ENCODE measurements at regions not wholly inside any gene's neighbourhood (a gene's known extent, or its start where the extent isn't known, plus 50 kb on each side); places are given as distances from the start of the nearest gene placed in this dataset.

DNA sequence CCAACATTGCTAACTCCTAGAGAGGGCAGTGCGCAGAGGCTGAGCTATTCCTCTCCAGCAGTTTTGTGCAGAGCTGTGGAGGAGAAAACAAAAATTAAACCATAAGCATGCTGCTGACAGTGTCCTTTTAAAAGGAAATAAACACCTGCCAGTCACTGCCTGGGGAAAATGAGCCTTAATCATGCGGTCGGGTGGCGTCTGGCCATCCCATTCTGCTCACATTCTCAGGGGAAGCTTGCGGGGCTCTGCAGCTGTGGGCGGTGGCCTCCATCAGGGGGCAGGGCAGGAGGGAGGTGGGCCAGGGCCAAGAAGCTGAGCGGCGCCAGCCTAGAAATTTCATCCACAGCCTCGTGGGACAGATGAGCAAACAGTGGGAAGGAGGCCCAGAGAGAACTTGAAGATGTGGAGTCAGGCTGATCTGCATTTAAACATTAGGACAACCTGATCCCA, 71.0 kb upstream of the TP53I11 start:
- H3K4me3 ChIP-seq (ENCODE audit: low read depth, low read length): no peak overlapping the region
- DNase-seq (ENCODE audit: low read depth): no peak
- TF ChIP-seq, protein P1, sequence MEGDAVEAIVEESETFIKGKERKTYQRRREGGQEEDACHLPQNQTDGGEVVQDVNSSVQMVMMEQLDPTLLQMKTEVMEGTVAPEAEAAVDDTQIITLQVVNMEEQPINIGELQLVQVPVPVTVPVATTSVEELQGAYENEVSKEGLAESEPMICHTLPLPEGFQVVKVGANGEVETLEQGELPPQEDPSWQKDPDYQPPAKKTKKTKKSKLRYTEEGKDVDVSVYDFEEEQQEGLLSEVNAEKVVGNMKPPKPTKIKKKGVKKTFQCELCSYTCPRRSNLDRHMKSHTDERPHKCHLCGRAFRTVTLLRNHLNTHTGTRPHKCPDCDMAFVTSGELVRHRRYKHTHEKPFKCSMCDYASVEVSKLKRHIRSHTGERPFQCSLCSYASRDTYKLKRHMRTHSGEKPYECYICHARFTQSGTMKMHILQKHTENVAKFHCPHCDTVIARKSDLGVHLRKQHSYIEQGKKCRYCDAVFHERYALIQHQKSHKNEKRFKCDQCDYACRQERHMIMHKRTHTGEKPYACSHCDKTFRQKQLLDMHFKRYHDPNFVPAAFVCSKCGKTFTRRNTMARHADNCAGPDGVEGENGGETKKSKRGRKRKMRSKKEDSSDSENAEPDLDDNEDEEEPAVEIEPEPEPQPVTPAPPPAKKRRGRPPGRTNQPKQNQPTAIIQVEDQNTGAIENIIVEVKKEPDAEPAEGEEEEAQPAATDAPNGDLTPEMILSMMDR (IDR thresholded peaks at IDR 0.05; ENCODE audit: low read depth, low read length, missing control alignments): no peak

DNA sequence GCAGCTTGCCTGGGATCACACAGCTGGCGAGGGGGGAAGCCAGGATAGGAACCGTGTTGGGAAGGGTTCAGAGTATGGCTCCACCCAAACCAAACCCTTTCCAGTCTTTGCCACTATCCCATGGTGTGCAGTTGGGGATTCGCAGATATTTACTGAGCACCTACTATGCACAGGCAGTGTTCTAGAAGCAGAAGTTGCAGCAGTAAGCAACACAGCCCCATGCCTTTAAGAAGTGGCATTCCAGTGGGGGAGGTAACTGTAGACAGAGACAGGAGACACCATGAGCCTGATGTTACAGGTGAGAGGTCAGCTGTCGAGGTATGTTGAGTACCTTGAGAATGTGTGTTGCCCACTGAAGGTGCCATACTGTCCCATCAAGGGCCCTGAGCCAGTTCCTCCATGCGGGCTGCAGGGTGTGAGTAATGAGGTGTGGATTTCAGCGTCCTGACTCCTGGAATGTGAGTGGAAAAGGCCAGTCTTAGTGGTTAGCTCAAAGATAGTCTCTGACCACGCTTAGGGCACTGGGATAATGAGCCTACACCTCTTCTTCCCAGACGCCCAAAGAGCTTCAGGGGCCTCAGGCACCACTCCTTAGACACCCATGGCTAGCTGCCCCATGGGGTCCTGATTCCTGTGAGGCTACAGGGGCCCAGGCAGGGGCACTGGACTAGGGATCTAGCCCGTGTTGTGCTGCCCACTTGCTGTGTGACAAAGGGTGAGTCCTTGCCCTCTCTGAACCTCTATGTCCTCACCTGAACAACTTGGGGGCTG, 71.8 kb upstream of the TP53I11 start:
- TF ChIP-seq, protein P1 (IDR thresholded peaks at IDR 0.05; ENCODE audit: low read depth, low read length, missing control alignments): no peak
- DNase-seq (ENCODE audit: low read depth): no peak
- no peak overlapping the region for H3K4me3 ChIP-seq (ENCODE audit: low read depth, low read length)

DNA sequence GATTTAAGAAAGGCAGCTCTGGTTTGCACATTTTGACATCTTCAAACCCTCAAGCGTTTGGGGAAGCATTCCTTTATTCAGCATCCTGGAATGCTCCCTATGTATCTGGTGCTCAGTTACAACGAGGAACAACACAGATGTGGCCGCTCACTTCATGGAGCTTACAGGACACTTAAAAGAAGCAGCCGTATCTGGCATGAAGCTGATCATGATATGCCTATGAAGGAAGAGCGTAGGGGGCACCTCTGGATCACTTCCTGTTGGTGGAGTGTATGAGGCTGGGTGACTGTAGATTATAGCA, 72.3 kb upstream of the TP53I11 start:
- TF ChIP-seq, protein P1 (IDR thresholded peaks at IDR 0.05; ENCODE audit: low read depth, low read length, missing control alignments): no peak
- H3K4me3 ChIP-seq (ENCODE audit: low read depth, low read length): no peak overlapping the region
- DNase-seq (ENCODE audit: low read depth): no peak

DNA sequence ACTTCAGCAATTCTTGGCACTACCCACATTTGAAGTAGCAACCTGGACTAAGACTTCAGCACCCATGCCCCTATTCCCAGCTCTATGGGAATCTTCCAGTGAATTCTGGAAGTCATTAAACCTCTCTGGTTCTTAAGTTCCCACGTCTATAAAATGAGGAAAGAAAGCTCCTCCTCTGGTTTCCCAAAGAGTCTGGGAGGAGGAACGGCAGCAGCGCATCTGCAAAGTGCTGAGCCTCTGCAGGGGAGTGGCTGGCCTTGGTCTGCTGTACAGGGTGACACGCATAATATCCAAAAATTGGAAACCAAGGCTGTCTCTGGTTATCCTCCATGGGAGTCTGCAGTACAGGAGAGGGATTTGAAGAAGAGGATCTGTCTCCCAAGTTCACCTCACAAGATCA, 73.6 kb upstream of the TP53I11 start:
- no peak for DNase-seq (ENCODE audit: low read depth)

DNA sequence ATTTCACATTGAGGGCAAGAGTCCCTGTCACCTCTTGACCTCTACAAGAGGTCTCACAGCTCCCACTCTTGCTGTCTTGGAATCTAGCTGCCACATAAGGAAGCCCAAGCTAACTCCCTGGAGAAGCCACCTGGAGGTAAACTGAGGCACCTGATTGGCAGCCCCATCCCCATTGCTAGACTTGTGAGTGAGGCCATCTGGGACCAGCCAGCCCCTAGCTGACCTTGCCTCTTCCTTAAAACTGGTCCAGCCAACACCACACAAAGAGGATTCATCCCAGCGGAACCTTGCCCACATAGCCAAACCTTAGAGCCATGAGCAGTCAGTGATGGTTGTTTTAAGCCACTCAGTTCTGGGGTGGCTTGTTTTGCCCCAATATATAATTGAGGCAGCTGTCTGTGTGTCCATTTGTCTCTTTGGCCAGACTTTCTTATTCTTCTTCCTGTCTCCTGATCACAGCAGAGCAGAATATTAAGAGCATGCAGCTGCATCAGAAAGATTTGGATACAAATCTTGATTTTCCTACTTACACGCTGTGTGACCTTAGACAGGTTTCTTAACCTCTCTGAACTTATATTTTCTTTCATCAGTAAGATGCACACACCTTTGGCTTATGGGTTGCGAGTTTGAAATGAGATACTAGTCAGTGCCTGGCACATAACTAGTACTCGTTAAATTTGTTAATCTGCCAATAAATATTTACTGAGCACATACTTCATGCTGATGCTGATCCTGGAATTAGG, 74.3 kb upstream of the TP53I11 start:
- no peak overlapping the region for H3K4me3 ChIP-seq (ENCODE audit: low read depth, low read length)
- no peak for DNase-seq (ENCODE audit: low read depth)
- TF ChIP-seq, protein P1 (IDR thresholded peaks at IDR 0.05; ENCODE audit: low read depth, low read length, missing control alignments): no peak

More for the DNA sequence above, 73.6 kb upstream of the TP53I11 start:
- no peak overlapping the region for H3K4me3 ChIP-seq (ENCODE audit: low read depth, low read length)
- TF ChIP-seq, protein P1 (IDR thresholded peaks at IDR 0.05; ENCODE audit: low read depth, low read length, missing control alignments): no peak

DNA sequence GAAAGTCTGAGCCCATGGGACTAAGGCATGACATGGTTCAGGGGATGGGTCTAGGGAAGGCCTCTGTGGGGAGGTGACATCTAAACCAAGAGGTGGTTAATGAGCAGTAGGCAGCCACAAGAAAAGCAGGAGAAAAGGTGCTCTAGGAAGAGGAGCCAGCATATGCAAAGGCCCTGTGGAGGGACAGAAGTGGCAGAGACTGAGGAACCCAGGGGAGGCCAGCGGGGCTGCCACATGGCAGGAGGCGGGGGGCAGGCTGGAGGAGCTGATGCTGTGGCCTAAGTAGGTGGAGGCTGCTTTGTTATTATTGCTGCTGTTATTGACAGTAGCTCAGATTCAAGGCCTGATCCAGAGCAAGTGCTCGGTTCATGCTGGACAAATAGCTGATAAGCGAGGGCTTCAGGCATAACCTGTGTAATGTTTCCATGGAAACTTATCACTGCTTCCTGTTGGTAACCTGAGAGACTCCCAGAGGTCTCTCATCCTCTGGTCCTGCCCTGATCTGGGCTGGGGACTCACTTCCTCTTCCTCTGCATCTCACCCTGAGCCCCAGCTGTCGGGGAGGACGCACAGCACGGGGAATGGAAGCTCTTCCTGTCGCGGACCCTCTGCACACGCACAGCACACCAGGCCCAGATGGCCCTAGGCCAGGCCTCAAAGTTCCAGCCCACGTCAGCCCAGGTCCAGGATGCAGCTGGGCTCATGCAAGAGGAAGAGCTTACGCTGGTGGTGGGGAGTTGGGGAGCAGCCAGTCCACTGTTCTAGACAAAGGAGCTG, 75.2 kb upstream of the TP53I11 start:
- TF ChIP-seq, protein P1 (IDR thresholded peaks at IDR 0.05; ENCODE audit: low read depth, low read length, missing control alignments): no peak
- no peak overlapping the region for H3K4me3 ChIP-seq (ENCODE audit: low read depth, low read length)
- DNase-seq (ENCODE audit: low read depth): no peak
